Stimulated activated CD4-positive, alpha-beta T cell treated with anti-CD3 and anti-CD28 coated beads, Interleukin-12 subunit alpha, Interleukin-12 subunit beta, amount 100 ng/mL, for 48 hours (primary cell): ENCODE measurements at regions not wholly inside any gene's neighbourhood (a gene's known extent, or its start where the extent isn't known, plus 50 kb on each side); places are given as distances from the start of the nearest gene placed in this dataset.

Experiments
- DNase-seq, 3 donors: peaks; one replicate each; pipeline ENCODE4 v3.0.0-alpha.2; 2020; ENCODE audit warnings: low read depth in 2 of 3, low spot score in 1 of 3

- no peak for DNase-seq
Measured at GRCh38 chr3:13174011-13174802, 101.0 kb upstream of the IQSEC1 start.

GRCh38 chr3:13173186-13173585 is 100.0 kb upstream of the IQSEC1 start:
- DNase-seq, result no peak

GRCh38 chr3:13172644-13173013 is 99.4 kb upstream of the IQSEC1 start:
- DNase-seq, result no peak

- DNase-seq, result no peak
Measured at GRCh38 chr3:13171704-13172643, 98.7 kb upstream of the IQSEC1 start.

GRCh38 chr3:13170317-13170716 is 97.1 kb upstream of the IQSEC1 start:
- no peak for DNase-seq

GRCh38 chr3:13168391-13168790 is 95.2 kb upstream of the IQSEC1 start:
- no peak for DNase-seq

GRCh38 chr3:13167829-13168228 is 94.6 kb upstream of the IQSEC1 start:
- no peak for DNase-seq

- no peak for DNase-seq
Measured at GRCh38 chr3:13167064-13167743, 94.0 kb upstream of the IQSEC1 start.

- DNase-seq, result no peak
Measured at GRCh38 chr3:13166243-13167063, 93.2 kb upstream of the IQSEC1 start.

- DNase-seq, result no peak
Measured at GRCh38 chr3:13165576-13165975, 92.3 kb upstream of the IQSEC1 start.

GRCh38 chr3:13164893-13165492 is 91.8 kb upstream of the IQSEC1 start:
- DNase-seq, result no peak

GRCh38 chr3:13163848-13164382 is 90.7 kb upstream of the IQSEC1 start:
- no peak for DNase-seq

GRCh38 chr3:13162549-13163320 is 89.5 kb upstream of the IQSEC1 start:
- DNase-seq, result no peak

- no peak for DNase-seq
Measured at GRCh38 chr3:13161771-13162535, 88.7 kb upstream of the IQSEC1 start.

- no peak for DNase-seq
Measured at GRCh38 chr3:13161021-13161759, 88.0 kb upstream of the IQSEC1 start.

GRCh38 chr3:13160619-13161018 is 87.4 kb upstream of the IQSEC1 start:
- DNase-seq, result no peak

- DNase-seq, result no peak
Measured at GRCh38 chr3:13159890-13160289, 86.7 kb upstream of the IQSEC1 start.

GRCh38 chr3:13158871-13159270 is 85.6 kb upstream of the IQSEC1 start:
- DNase-seq, result no peak
